Endothelial cell of umbilical vein (primary cell): ENCODE measurements at regions not wholly inside any gene's neighbourhood (a gene's known extent, or its start where the extent isn't known, plus 50 kb on each side); places are given as distances from the start of the nearest gene placed in this dataset.

ENCODE experiments used
- BruUV-seq: library from RNA; stranded (reverse); fragments of 400-500 nt; replicated peaks from 2 replicates; lab custom pipeline; 2021; lab: Mats Ljungman, UMichigan
- CTCF ChIA-PET: fragments of 300-600, 350-600 bp; sonication (Branson Sonifier 250); formaldehyde crosslinking; loops from one replicate; lab custom pipeline; 2021; ENCODE audit warnings: antibody characterized with exemption, inconsistent platforms; lab: Charles Lee
- POLR2A ChIA-PET: fragments of 300-600, 350-600 bp; sonication (Branson Sonifier 250); formaldehyde crosslinking; loops from one replicate; lab custom pipeline; 2021; ENCODE audit warnings: antibody characterized with exemption, inconsistent platforms; lab: Charles Lee
- DNase-seq: peaks from one replicate; pipeline ENCODE4 v3.0.0-alpha.2; 2011; ENCODE audit warnings: low read depth, low spot score
- FAIRE-seq: peaks from 2 replicates; lab custom pipeline; 2011; peaks lifted over from hg19 to GRCh38; lab: Jason Lieb, UNC
- H2AFZ ChIP-seq: 2 replicates; pipeline ENCODE4 v1.6.0; 2012; ENCODE audit warnings: low read depth, low read length, control low read depth, inconsistent platforms
- H3K27ac ChIP-seq: 2 replicates; pipeline ENCODE4 v1.5.1; 2011; ENCODE audit warnings: low read depth, mild to moderate bottlenecking, control low read depth, low read length, moderate library complexity; ENCODE audit not compliant: insufficient read depth
- H3K27me3 ChIP-seq, 2 experiments: 2 replicates each; pipeline versions ENCODE4 v1.6.0 to v1.6.1; 2011; ENCODE audit warnings: low read length in 2 of 2, mixed read lengths in 1 of 2; ENCODE audit not compliant: control insufficient read depth in 2 of 2, insufficient read depth in 2 of 2
- H3K36me3 ChIP-seq, 2 experiments: 2 replicates in 1 of 2; 3 replicates in 1 of 2; pipeline ENCODE4 v1.5.1; 2011; ENCODE audit warnings: low read length in 2 of 2, mild to moderate bottlenecking in 1 of 2, moderate library complexity in 1 of 2; ENCODE audit not compliant: control insufficient read depth in 2 of 2, insufficient read depth in 2 of 2; ENCODE audit errors: extremely low read depth in 1 of 2
- H3K4me1 ChIP-seq: 3 replicates; pipeline ENCODE4 v1.5.1; 2011; ENCODE audit warnings: mild to moderate bottlenecking, low read length; ENCODE audit not compliant: control insufficient read depth, insufficient read depth; ENCODE audit errors: extremely low read depth
- H3K4me2 ChIP-seq: 2 replicates; pipeline ENCODE4 v1.6.1; 2011; ENCODE audit warnings: low read length, control low read depth, mixed read lengths; ENCODE audit not compliant: insufficient read depth
- H3K4me3 ChIP-seq, 3 experiments: fragments of 200-600 bp in 1 of 3; sonication (generic), shearing (Covaris generic) in 1 of 3; replicated peaks in 1 of 3; 2 replicates each; pipeline ENCODE4 v1.5.1; 2011 to 2016; ENCODE audit warnings: control low read depth in 3 of 3, low read length in 3 of 3, mild to moderate bottlenecking in 2 of 3, inconsistent platforms in 1 of 3, low read depth in 1 of 3, moderate library complexity in 1 of 3; ENCODE audit not compliant: insufficient read depth in 1 of 3
- H3K79me2 ChIP-seq: 2 replicates; pipeline ENCODE4 v1.6.0; 2012; ENCODE audit warnings: low read length, inconsistent platforms; ENCODE audit not compliant: control insufficient read depth, insufficient read depth
- H3K9ac ChIP-seq: replicated peaks from 2 replicates; pipeline ENCODE3; 2011; ENCODE audit warnings: low read length, control low read depth; ENCODE audit not compliant: insufficient read depth; ENCODE audit errors: extremely low read depth
- H3K9me1 ChIP-seq: replicated peaks from 3 replicates; pipeline ENCODE4 v1.6.0; 2011; ENCODE audit warnings: mild to moderate bottlenecking, low read length; ENCODE audit not compliant: control insufficient read depth, insufficient read depth; ENCODE audit errors: extremely low read depth
- H3K9me3 ChIP-seq: replicated peaks from 2 replicates; pipeline ENCODE4 v1.5.1; 2012; ENCODE audit warnings: low read length, inconsistent platforms; ENCODE audit not compliant: control insufficient read depth, insufficient read depth
- H4K20me1 ChIP-seq: replicated peaks from 2 replicates; pipeline ENCODE3; 2011; ENCODE audit warnings: mild to moderate bottlenecking, low read length; ENCODE audit not compliant: control insufficient read depth, insufficient read depth; ENCODE audit errors: extremely low read depth
- EZH2 ChIP-seq: IDR thresholded peaks from 2 replicates; pipeline ENCODE4 v1.6.1; 2012; ENCODE audit warnings: borderline replicate concordance, low read depth, mild to moderate bottlenecking, moderate library complexity, low read length, inconsistent platforms; ENCODE audit not compliant: severe bottlenecking
- FOS ChIP-seq: IDR thresholded peaks from 2 replicates; pipeline ENCODE4 v1.6.1; 2011; ENCODE audit warnings: mild to moderate bottlenecking, low read length, moderate library complexity, borderline replicate concordance; ENCODE audit not compliant: insufficient read depth
- GATA2 ChIP-seq: IDR thresholded peaks from 2 replicates; pipeline ENCODE4 v1.7.0; 2011; ENCODE audit warnings: low read depth, mild to moderate bottlenecking, moderate library complexity, mixed read lengths, low read length; ENCODE audit not compliant: insufficient read length, insufficient read depth
- JUN ChIP-seq: IDR thresholded peaks from 2 replicates; pipeline ENCODE4 v1.6.1; 2011; ENCODE audit warnings: borderline replicate concordance, low read depth; ENCODE audit not compliant: insufficient read length, insufficient read depth
- MYC ChIP-seq: IDR thresholded peaks from one replicate; pipeline ENCODE4 v1.6.1; 2011; ENCODE audit warnings: mild to moderate bottlenecking, low read depth, low read length
- POLR2A ChIP-seq: IDR thresholded peaks from 2 replicates; pipeline ENCODE4 v1.6.1; 2012; ENCODE audit warnings: low read depth, mild to moderate bottlenecking, control low read depth, low read length
- POLR2AphosphoS5 ChIP-seq: IDR thresholded peaks from 2 replicates; pipeline ENCODE4 v1.6.1; 2012; ENCODE audit warnings: low read depth, mild to moderate bottlenecking, control low read depth, low read length, moderate library complexity; ENCODE audit not compliant: insufficient read depth
- dilution Hi-C: fragments of 300-500 bp; cut with MboI; formaldehyde crosslinking; loops from one replicate; pipeline ENCODE4 v1.15.0; 2019; ENCODE audit warnings: low sequenced_read_pairs; ENCODE audit not compliant: extremely low pct_ligation_motif_present
- intact Hi-C: fragments of 100-400 bp; cut with micrococcal nuclease; formaldehyde crosslinking; loops from one replicate; pipeline ENCODE4 v1.10.0; 2022
- TF ChIP-seq, protein P1 (sequence below): IDR thresholded peaks from 2 replicates; pipeline ENCODE4 v1.6.1; 2011; ENCODE audit not compliant: insufficient read depth, insufficient read length
- TF ChIP-seq, protein P2 (sequence below), 2 donors: IDR thresholded peaks; 1 replicate in 1 of 2; 2 replicates in 1 of 2; pipeline ENCODE4 v1.5.1; 2011; ENCODE audit warnings: low read length in 2 of 2, mild to moderate bottlenecking in 2 of 2, moderate library complexity in 2 of 2, control low read depth in 1 of 2, inconsistent platforms in 1 of 2, low read depth in 1 of 2; ENCODE audit not compliant: insufficient read depth in 1 of 2; ENCODE audit errors: extremely low read depth in 1 of 2

DNA sequence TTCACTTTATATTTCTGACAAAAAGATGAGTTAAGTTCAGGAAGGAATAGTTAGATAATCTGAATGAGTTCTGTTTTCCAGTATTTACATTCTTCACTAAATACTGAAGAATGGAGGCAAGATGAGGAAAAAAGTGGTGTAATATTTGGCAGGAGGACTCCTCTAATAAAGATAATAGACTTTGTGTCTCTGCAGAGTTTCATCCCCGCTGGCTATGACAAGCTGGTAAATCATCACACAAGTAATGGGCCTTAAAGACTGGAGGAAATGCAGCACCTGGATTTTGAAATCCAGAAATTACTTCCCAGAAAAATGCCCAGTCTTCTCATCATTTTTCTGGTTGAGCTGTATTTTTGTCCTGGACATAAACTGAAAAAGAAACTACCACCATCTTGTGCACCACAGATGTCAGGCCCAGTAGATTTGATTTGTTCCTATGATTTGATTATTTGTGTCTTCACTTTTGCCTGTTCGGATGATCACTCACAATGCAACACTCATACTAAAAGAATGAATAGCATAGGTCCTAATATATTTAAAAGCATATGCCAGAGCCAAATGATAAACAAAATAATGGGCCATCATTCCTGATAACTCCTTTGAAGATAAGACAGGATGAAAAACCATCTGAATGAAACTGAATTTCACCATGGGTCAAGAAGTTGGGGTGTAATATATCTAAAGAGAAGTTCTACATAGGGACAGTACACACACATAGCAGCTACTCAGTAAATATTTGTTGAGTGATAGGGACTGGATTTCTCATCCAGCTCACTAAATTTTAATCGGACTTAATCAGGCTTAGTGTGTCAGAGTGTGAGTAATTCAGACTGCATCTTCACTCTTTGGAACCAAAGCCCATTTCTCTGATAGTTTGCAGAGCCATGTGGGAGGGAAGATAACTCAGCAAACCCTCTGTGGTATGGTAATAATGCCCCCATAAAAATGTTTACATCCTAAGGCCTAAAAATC lies 200.5 kb downstream of the HINT1 start:
- no TSS peak for BruUV-seq
- no peak for TF ChIP-seq EZH2
- no peak for TF ChIP-seq FOS
- TF ChIP-seq, protein P1, sequence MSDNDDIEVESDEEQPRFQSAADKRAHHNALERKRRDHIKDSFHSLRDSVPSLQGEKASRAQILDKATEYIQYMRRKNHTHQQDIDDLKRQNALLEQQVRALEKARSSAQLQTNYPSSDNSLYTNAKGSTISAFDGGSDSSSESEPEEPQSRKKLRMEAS: no peak
- no peak for TF ChIP-seq POLR2AphosphoS5
- no peak for TF ChIP-seq POLR2A
- TF ChIP-seq MYC: no peak
- no peak for TF ChIP-seq GATA2
- H2AFZ ChIP-seq: no peak overlapping the region
- no peak overlapping the region for H3K27ac ChIP-seq
- H3K4me1 ChIP-seq: no peaks in the 10 kb centered on the region
- no peaks in the 10 kb centered on the region for H4K20me1 ChIP-seq
- no peaks in the 10 kb centered on the region for H3K27me3 ChIP-seq
- dilution Hi-C loops: no loop called here
- no peaks in the 10 kb centered on the region for H3K36me3 ChIP-seq
- intact Hi-C loops: no loop called here
- DNase-seq: no peak
- H3K9me1 ChIP-seq: no peaks in the 10 kb centered on the region
- ChIA-PET CTCF (no interaction called here), POLR2A (no interaction called here)
- no peak overlapping the region for H3K4me2 ChIP-seq
- H3K9me3 ChIP-seq: no peaks in the 10 kb centered on the region
- H3K79me2 ChIP-seq: no peaks in the 10 kb centered on the region
- no peak overlapping the region for H3K4me3 ChIP-seq
- FAIRE-seq: no peak
- no peak overlapping the region for H3K9ac ChIP-seq

DNA sequence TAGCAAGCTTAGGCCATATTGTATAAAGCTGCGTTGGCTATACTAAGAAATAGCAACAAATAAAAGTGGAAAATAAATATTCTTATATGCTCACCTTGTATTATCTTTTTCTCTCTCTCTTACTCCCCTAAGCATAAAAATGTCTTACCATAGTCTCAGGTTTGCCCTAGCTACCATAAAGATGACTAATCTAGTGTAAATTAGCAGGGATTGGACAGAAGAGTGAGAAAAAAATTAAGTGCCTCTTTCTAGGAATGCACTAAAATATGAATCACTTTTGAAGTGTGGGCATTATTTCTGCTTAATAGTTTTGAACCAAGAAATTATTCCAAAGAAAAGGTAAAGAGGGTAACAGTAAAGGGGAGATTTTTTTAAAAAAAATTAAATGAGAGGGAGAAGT lies 201.3 kb downstream of the HINT1 start:
- H3K4me3 ChIP-seq: no peak overlapping the region
- no peaks in the 10 kb centered on the region for H3K9me3 ChIP-seq
- ChIA-PET CTCF (no interaction called here), POLR2A (no interaction called here)
- BruUV-seq: no TSS peak
- intact Hi-C loops: no loop called here
- dilution Hi-C loops: no loop called here
- H3K36me3 ChIP-seq: no peaks in the 10 kb centered on the region
- TF ChIP-seq POLR2A (no peak), FOS (no peak), MYC (no peak), GATA2 (no peak), EZH2 (no peak), JUN (no peak), POLR2AphosphoS5 (no peak)
- TF ChIP-seq, protein P2, sequence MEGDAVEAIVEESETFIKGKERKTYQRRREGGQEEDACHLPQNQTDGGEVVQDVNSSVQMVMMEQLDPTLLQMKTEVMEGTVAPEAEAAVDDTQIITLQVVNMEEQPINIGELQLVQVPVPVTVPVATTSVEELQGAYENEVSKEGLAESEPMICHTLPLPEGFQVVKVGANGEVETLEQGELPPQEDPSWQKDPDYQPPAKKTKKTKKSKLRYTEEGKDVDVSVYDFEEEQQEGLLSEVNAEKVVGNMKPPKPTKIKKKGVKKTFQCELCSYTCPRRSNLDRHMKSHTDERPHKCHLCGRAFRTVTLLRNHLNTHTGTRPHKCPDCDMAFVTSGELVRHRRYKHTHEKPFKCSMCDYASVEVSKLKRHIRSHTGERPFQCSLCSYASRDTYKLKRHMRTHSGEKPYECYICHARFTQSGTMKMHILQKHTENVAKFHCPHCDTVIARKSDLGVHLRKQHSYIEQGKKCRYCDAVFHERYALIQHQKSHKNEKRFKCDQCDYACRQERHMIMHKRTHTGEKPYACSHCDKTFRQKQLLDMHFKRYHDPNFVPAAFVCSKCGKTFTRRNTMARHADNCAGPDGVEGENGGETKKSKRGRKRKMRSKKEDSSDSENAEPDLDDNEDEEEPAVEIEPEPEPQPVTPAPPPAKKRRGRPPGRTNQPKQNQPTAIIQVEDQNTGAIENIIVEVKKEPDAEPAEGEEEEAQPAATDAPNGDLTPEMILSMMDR (IDR thresholded peaks at IDR 0.05; ENCODE audit: extremely low read depth in 1 of 2, insufficient read depth in 1 of 2, low read depth in 1 of 2, low read length in 2 of 2): no peak
- TF ChIP-seq, protein P1: no peak
- no peaks in the 10 kb centered on the region for H3K9me1 ChIP-seq
- no peak for FAIRE-seq
- H3K27ac ChIP-seq: no peak overlapping the region
- H3K4me2 ChIP-seq: no peak overlapping the region
- H3K27me3 ChIP-seq: no peaks in the 10 kb centered on the region
- H3K79me2 ChIP-seq: no peaks in the 10 kb centered on the region
- no peak overlapping the region for H3K9ac ChIP-seq
- DNase-seq: no peak
- H4K20me1 ChIP-seq: no peaks in the 10 kb centered on the region
- H3K4me1 ChIP-seq: no peaks in the 10 kb centered on the region
- no peak overlapping the region for H2AFZ ChIP-seq
